ENCODE measurements at regions not wholly inside any gene's neighbourhood (a gene's known extent, or its start where the extent isn't known, plus 50 kb on each side); places are given as distances from the start of the nearest gene placed in this dataset.

- intact Hi-C loops (cut with micrococcal nuclease) (no loop called here), dilution Hi-C loops (cut with HindIII; ENCODE audit: low sequenced_read_pairs, unreplicated experiment) (no loop called here), in situ Hi-C loops (cut with MboI; ENCODE audit: low sequenced_read_pairs) (no loop called here)
- H2BK5ac ChIP-seq (ENCODE audit: low read depth, low read length, poor library complexity, severe bottlenecking): no peak overlapping the region
- no peak overlapping the region for H4K91ac ChIP-seq (ENCODE audit: insufficient read depth, low read depth, low read length)
- POLR2A ChIA-PET (ENCODE audit: unreplicated experiment): no interaction called here
- H4K8ac ChIP-seq (ENCODE audit: low read depth in 2 of 2, low read length in 2 of 2): no peak overlapping the region
- TF ChIP-seq MAZ (IDR thresholded peaks at IDR 0.05; ENCODE audit: borderline replicate concordance, low read depth, low read length): no peak
- no peak for TF ChIP-seq RFX5 (IDR thresholded peaks at IDR 0.05; ENCODE audit: low read depth, low read length)
- TF ChIP-seq CHD1 (IDR thresholded peaks at IDR 0.05; ENCODE audit: low read depth, low read length): no peak
- TF ChIP-seq CEBPB (IDR thresholded peaks at IDR 0.05; ENCODE audit: low read depth, low read length): no peak
- TF ChIP-seq MXI1 (IDR thresholded peaks at IDR 0.05; ENCODE audit: borderline replicate concordance, low read depth, low read length): no peak
- TF ChIP-seq SMC3 (IDR thresholded peaks at IDR 0.05; ENCODE audit: low read depth, low read length): no peak
- TF ChIP-seq, protein P1, sequence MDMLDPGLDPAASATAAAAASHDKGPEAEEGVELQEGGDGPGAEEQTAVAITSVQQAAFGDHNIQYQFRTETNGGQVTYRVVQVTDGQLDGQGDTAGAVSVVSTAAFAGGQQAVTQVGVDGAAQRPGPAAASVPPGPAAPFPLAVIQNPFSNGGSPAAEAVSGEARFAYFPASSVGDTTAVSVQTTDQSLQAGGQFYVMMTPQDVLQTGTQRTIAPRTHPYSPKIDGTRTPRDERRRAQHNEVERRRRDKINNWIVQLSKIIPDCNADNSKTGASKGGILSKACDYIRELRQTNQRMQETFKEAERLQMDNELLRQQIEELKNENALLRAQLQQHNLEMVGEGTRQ (IDR thresholded peaks at IDR 0.05; ENCODE audit: low read depth, low read length): no peak
- TF ChIP-seq BHLHE40 (IDR thresholded peaks at IDR 0.05; ENCODE audit: low read depth, low read length): no peak
- no peak for TF ChIP-seq RCOR1 (IDR thresholded peaks at IDR 0.05; ENCODE audit: insufficient replicate concordance, low read length)
- no peak for TF ChIP-seq FOS (IDR thresholded peaks at IDR 0.05; ENCODE audit: low read depth, low read length)
- TF ChIP-seq NFE2L2 (IDR thresholded peaks at IDR 0.05; ENCODE audit: low read depth, low read length): no peak
- no peak for TF ChIP-seq RAD21 (IDR thresholded peaks at IDR 0.05; ENCODE audit: low read length)
- no peak for TF ChIP-seq POLR2A (IDR thresholded peaks at IDR 0.05; ENCODE audit: low read depth, low read length)
- TF ChIP-seq MAFK (IDR thresholded peaks at IDR 0.05; ENCODE audit: low read depth, low read length): no peak
- H3K23ac ChIP-seq (ENCODE audit: low read depth, low read length): no peak overlapping the region
- H3K4me3 ChIP-seq (ENCODE audit: insufficient read depth, low read depth, low read length): no peak overlapping the region
- no peaks in the 10 kb centered on the region for H3K4me1 ChIP-seq (ENCODE audit: control insufficient read depth, insufficient read depth, low read length)
- no peaks in the 10 kb centered on the region for H4K20me1 ChIP-seq (ENCODE audit: insufficient read depth, low read length)
- DNase-seq: no peak
- peaks cover 36% of the 10 kb centered on the region for H3K9me3 ChIP-seq (ENCODE audit: control insufficient read depth, insufficient read depth, low read length)
- BruUV-seq (replicated peaks): no TSS peak
- CTCF ChIA-PET: no interaction called here
- no peak overlapping the region for H2AK9ac ChIP-seq (replicated peaks; ENCODE audit: low read depth, low read length, poor library complexity)
- no peaks in the 10 kb centered on the region for H3K79me1 ChIP-seq (ENCODE audit: low read depth in 1 of 2, low read length in 2 of 2)
- H3K36me3 ChIP-seq (ENCODE audit: control insufficient read depth, insufficient read depth, low read length): no peaks in the 10 kb centered on the region
- H2AFZ ChIP-seq (replicated peaks; ENCODE audit: low read length, poor library complexity): no peak overlapping the region
- no peaks in the 10 kb centered on the region for H3K9me1 ChIP-seq (ENCODE audit: insufficient read depth, low read length)
- H3K4me2 ChIP-seq (ENCODE audit: low read depth, low read length): no peak overlapping the region
- no peak overlapping the region for H3K56ac ChIP-seq (ENCODE audit: extremely low read depth, insufficient read depth, low read length)
- H3K9ac ChIP-seq (ENCODE audit: low read depth, low read length): no peak overlapping the region
- no peak overlapping the region for H2BK120ac ChIP-seq (ENCODE audit: low read depth, low read length)
- no peak overlapping the region for H2AK5ac ChIP-seq (ENCODE audit: low read depth, low read length)
- no peak overlapping the region for H3K14ac ChIP-seq (replicated peaks; ENCODE audit: low read depth, low read length)
- H3K18ac ChIP-seq (ENCODE audit: low read depth, low read length): no peak overlapping the region
- no peak overlapping the region for H3K27ac ChIP-seq (ENCODE audit: insufficient read depth, low read length)
- no peak for ATAC-seq (ENCODE audit: low read depth)
- H2BK15ac ChIP-seq (ENCODE audit: low read depth, low read length): no peak overlapping the region
- H4K5ac ChIP-seq (ENCODE audit: low read depth, low read length): no peak overlapping the region
- no peak overlapping the region for H3K4ac ChIP-seq (ENCODE audit: low read depth, low read length)
- no peak overlapping the region for H2BK20ac ChIP-seq (ENCODE audit: low read depth, low read length)
- no peaks in the 10 kb centered on the region for H3K27me3 ChIP-seq (ENCODE audit: control insufficient read depth, insufficient read depth, low read length)
- WGBS, 2 experiments (ENCODE audit: extremely low coverage in 2 of 2, insufficient read length in 1 of 2): 20% methylated on average over 1 of the region's 3 CpGs; no CpG with 5 or more reads in 1 of the 2 experiments
Observed at GRCh38 chr2:16280081-16280480, 339.7 kb downstream of the MYCN start.

Data from IMR-90 (cell line).